Fibroblast of lung (primary cell): ENCODE measurements at regions not wholly inside any gene's neighbourhood (a gene's known extent, or its start where the extent isn't known, plus 50 kb on each side); places are given as distances from the start of the nearest gene placed in this dataset.
"Not testable (repeated sequence)": the region's sequence is repeated elsewhere in the genome, so short reads cannot be mapped to it uniquely, and the experiment has no call there.

Source experiments
- DNase-seq, 2 donors: peaks; one replicate each; pipeline versions ENCODE4 v3.0.0 to v3.0.0-alpha.2; 2010; ENCODE audit warnings: low read depth in 2 of 2
- H2AFZ ChIP-seq: 2 replicates; pipeline ENCODE4 v1.5.1; 2012; ENCODE audit warnings: low read length, control low read depth, inconsistent platforms
- H3K27ac ChIP-seq: 2 replicates; pipeline ENCODE4 v1.5.1; 2011; ENCODE audit warnings: low read length, control low read depth; ENCODE audit not compliant: insufficient read depth
- H3K27me3 ChIP-seq: 2 replicates; pipeline ENCODE4 v1.5.1; 2011; ENCODE audit warnings: mild to moderate bottlenecking, low read length; ENCODE audit not compliant: control insufficient read depth, insufficient read depth
- H3K36me3 ChIP-seq: 2 replicates; pipeline ENCODE4 v1.5.1; 2011; ENCODE audit warnings: low read length; ENCODE audit not compliant: control insufficient read depth, insufficient read depth
- H3K4me1 ChIP-seq: 2 replicates; pipeline ENCODE4 v1.5.1; 2011; ENCODE audit warnings: low read length; ENCODE audit not compliant: control insufficient read depth, insufficient read depth; ENCODE audit errors: extremely low read depth
- H3K4me2 ChIP-seq: 2 replicates; pipeline ENCODE4 v1.5.1; 2011; ENCODE audit warnings: low read length, control low read depth; ENCODE audit not compliant: insufficient read depth; ENCODE audit errors: extremely low read depth
- H3K4me3 ChIP-seq, 4 experiments: fragments of 200-600 bp in 1 of 4; sonication (generic) in 1 of 4; replicated peaks in 1 of 4; 2 replicates each; pipeline ENCODE4 v1.5.1; 2011 to 2016; ENCODE audit warnings: low read length in 4 of 4, low read depth in 3 of 4, mild to moderate bottlenecking in 3 of 4, control low read depth in 2 of 4, inconsistent platforms in 1 of 4, mixed read lengths in 1 of 4; ENCODE audit not compliant: insufficient read depth in 1 of 4; ENCODE audit errors: control extremely low read depth in 1 of 4
- H3K79me2 ChIP-seq: 2 replicates; pipeline ENCODE4 v1.5.1; 2012; ENCODE audit warnings: mild to moderate bottlenecking, low read length, inconsistent platforms; ENCODE audit not compliant: control insufficient read depth, insufficient read depth
- H3K9ac ChIP-seq: 2 replicates; pipeline ENCODE4 v1.5.1; 2011; ENCODE audit warnings: mild to moderate bottlenecking, low read length, control low read depth; ENCODE audit not compliant: insufficient read depth
- H3K9me3 ChIP-seq: 2 replicates; pipeline ENCODE4 v1.5.1; 2012; ENCODE audit warnings: low read depth, low read length; ENCODE audit not compliant: control insufficient read depth, insufficient read depth
- H4K20me1 ChIP-seq: 2 replicates; pipeline ENCODE4 v1.5.1; 2011; ENCODE audit warnings: low read length; ENCODE audit not compliant: control insufficient read depth, insufficient read depth; ENCODE audit errors: extremely low read depth
- EZH2 ChIP-seq: IDR thresholded peaks from 2 replicates; pipeline ENCODE4 v1.5.1; 2012; ENCODE audit warnings: low read length, control low read depth, mild to moderate bottlenecking; ENCODE audit errors: missing control alignments
- TF ChIP-seq, protein P1 (sequence below), 2 donors: IDR thresholded peaks in 1 of 2; conservative IDR thresholded peaks in 1 of 2; 1 replicate in 1 of 2; 2 replicates in 1 of 2; pipeline ENCODE4 v1.5.1; 2011 to 2012; ENCODE audit warnings: low read length in 2 of 2, control low read depth in 1 of 2, inconsistent platforms in 1 of 2, low read depth in 1 of 2, mild to moderate bottlenecking in 1 of 2

DNA sequence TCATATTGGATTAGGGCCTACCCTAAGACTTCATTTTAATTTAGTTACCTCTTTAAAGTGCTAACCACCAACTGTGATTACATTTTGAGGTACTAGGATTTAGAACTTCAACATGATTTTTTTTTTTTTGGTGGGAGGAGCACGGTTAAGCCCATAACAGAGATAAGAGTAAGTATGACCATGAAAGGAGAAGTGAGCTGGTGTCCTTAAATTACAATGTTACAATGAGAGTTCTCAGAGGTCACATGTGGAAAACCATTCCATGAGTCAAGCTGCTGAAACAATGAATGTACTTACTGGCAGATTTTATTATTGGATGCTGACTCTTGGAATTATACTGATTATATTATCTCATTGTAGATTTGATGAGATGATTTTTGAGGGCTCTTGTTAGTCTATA lies 779.3 kb upstream of the CITED2 start:
- Histone ChIP-seq H3K27me3 (no peaks in the 10 kb centered on the region), H3K4me2 (no peak overlapping the region), H3K9ac (no peak overlapping the region), H4K20me1 (no peaks in the 10 kb centered on the region), H2AFZ (no peak overlapping the region), H3K36me3 (no peaks in the 10 kb centered on the region), H3K79me2 (no peaks in the 10 kb centered on the region), H3K9me3 (no peaks in the 10 kb centered on the region), H3K4me1 (no peaks in the 10 kb centered on the region), H3K4me3 (no peak overlapping the region), H3K27ac (no peak overlapping the region)
- TF ChIP-seq EZH2, result no peak
- TF ChIP-seq, protein P1, sequence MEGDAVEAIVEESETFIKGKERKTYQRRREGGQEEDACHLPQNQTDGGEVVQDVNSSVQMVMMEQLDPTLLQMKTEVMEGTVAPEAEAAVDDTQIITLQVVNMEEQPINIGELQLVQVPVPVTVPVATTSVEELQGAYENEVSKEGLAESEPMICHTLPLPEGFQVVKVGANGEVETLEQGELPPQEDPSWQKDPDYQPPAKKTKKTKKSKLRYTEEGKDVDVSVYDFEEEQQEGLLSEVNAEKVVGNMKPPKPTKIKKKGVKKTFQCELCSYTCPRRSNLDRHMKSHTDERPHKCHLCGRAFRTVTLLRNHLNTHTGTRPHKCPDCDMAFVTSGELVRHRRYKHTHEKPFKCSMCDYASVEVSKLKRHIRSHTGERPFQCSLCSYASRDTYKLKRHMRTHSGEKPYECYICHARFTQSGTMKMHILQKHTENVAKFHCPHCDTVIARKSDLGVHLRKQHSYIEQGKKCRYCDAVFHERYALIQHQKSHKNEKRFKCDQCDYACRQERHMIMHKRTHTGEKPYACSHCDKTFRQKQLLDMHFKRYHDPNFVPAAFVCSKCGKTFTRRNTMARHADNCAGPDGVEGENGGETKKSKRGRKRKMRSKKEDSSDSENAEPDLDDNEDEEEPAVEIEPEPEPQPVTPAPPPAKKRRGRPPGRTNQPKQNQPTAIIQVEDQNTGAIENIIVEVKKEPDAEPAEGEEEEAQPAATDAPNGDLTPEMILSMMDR (conservative IDR thresholded peaks at IDR 0.05 in 1 of 2, IDR thresholded peaks at IDR 0.05 in 1 of 2; ENCODE audit: low read depth in 1 of 2, low read length in 2 of 2), result no peak
- DNase-seq, result peak; percentile 16 to 57

DNA sequence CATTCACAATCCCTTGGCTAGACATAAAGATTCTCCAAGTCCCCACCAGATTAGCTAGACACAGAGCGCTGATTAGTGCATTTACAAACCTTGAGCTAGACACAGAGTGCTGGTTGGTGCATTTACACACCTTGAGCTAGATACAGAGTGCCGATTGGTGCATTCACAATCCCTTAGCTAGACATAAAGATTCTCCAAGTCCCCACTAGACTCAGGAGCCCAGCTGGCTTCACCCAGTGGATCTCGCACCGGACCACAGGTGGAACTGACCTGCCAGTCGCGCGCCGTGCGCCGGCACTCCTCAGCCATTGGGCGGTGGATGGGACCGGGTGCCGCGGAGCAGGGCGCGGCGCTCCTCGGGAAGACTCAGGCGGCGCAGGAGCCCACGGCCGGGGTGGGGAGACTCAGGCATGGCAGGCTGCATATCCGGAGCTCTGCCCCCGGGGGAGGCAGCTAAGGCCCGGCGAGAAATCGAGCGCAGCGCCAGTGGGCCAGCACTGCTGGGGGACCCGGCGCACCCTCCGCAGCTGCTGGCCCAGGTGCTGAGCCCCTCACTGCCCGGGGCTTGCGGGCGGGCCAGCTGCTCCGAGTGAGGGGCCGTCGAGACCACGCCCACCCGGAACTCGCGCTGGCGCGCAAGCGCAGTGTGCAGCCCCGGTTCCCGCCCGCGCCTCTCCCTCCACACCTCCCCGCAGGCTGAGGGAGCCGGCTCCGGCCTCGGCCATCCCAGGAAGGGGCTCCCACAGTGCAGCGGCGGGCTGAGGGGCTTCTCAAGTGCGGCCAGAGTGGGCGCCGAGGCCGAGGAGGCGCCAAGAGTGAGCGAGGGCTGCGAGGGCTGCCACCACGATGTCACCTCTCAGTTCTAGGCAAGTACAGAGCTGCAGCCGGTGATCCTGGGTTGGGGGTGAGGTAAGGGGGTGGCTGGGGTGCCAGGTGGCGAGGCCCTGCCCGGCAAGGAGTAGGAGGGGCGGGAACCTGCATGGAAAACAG lies 773.7 kb upstream of the CITED2 start:
- H3K9me3 ChIP-seq, H3K4me3 ChIP-seq, H3K27me3 ChIP-seq, H3K79me2 ChIP-seq, H2AFZ ChIP-seq, H3K4me1 ChIP-seq, H3K27ac ChIP-seq, H3K36me3 ChIP-seq, H4K20me1 ChIP-seq, H3K4me2 ChIP-seq, H3K9ac ChIP-seq, DNase-seq: not testable (repeated sequence)

DNA sequence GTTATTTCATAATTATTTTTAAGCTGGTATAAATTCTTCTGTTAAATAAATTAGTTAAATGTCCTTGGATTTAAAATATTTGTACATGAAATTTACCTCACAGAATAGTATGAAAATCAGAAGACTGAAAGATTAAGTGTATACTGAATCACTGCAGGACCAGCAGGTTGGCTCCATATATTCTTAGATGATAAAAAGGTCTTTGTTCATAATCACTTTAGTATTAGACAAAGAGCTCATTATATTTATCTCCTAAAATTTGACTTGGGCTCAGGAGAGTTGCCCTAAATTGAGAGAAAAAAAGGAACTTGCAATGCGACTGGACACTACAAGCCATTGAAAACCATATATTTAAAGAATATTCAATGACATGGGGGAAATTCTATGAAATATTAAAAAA lies 766.4 kb upstream of the CITED2 start:
- Histone ChIP-seq H3K27me3 (no peaks in the 10 kb centered on the region), H3K36me3 (no peaks in the 10 kb centered on the region), H3K9ac (no peak overlapping the region), H3K27ac (no peak overlapping the region), H3K79me2 (no peaks in the 10 kb centered on the region), H2AFZ (no peak overlapping the region), H3K9me3 (no peaks in the 10 kb centered on the region), H4K20me1 (no peaks in the 10 kb centered on the region), H3K4me1 (no peaks in the 10 kb centered on the region), H3K4me3 (no peak overlapping the region), H3K4me2 (no peak overlapping the region)
- TF ChIP-seq, protein P1 (conservative IDR thresholded peaks at IDR 0.05 in 1 of 2, IDR thresholded peaks at IDR 0.05 in 1 of 2; ENCODE audit: low read depth in 1 of 2, low read length in 2 of 2), result no peak
- no peak for TF ChIP-seq EZH2
- DNase-seq, result no peak
